ENCODE measurements at regions not wholly inside any gene's neighbourhood (a gene's known extent, or its start where the extent isn't known, plus 50 kb on each side); places are given as distances from the start of the nearest gene placed in this dataset.

DNA sequence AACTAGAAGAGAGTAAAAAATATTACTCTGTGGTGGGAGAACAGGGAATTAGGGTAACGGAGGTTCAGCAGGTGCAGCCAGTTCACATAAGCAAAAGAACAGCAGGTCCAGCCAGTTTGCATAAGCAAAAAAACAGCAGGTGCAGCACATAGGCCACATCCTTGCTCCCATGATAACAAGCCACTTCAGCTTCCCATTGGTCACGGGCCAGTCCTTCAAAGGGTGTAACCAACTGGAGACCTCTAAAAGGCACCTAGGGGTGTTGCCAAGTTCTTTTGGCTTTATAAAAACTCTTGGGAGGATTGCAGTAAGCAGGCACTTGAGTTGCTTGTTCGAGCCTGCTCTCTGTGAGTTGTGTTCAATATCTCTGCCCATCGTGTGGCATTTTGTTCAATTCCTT lies 488.1 kb downstream of the XYLT1 start:
- TF ChIP-seq, protein P1, sequence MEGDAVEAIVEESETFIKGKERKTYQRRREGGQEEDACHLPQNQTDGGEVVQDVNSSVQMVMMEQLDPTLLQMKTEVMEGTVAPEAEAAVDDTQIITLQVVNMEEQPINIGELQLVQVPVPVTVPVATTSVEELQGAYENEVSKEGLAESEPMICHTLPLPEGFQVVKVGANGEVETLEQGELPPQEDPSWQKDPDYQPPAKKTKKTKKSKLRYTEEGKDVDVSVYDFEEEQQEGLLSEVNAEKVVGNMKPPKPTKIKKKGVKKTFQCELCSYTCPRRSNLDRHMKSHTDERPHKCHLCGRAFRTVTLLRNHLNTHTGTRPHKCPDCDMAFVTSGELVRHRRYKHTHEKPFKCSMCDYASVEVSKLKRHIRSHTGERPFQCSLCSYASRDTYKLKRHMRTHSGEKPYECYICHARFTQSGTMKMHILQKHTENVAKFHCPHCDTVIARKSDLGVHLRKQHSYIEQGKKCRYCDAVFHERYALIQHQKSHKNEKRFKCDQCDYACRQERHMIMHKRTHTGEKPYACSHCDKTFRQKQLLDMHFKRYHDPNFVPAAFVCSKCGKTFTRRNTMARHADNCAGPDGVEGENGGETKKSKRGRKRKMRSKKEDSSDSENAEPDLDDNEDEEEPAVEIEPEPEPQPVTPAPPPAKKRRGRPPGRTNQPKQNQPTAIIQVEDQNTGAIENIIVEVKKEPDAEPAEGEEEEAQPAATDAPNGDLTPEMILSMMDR (IDR thresholded peaks at IDR 0.05; ENCODE audit: insufficient read depth, low read length, poor library complexity, severe bottlenecking) = no peak
- TF ChIP-seq EZH2phosphoT487 (conservative IDR thresholded peaks at IDR 0.05; ENCODE audit: low read length) = no peak

Measured in SU-DHL-6 (cell line).